Body of pancreas (tissue), 4 donors: ENCODE measurements at regions not wholly inside any gene's neighbourhood (a gene's known extent, or its start where the extent isn't known, plus 50 kb on each side); places are given as distances from the start of the nearest gene placed in this dataset.

Source experiments
- ATAC-seq: fragments of 150-250 bp; one replicate; pipeline ENCODE4 v1.9.1; 2016
- DNase-seq, 4 donors: peaks; one replicate each; pipeline ENCODE4 v3.0.0-alpha.2; 2019
- H3K27ac ChIP-seq, 4 donors: fragments of 200-600 bp; sonication (generic); 1 replicate in 3 of 4; 2 replicates in 1 of 4; pipeline versions ENCODE4 v1.5.1 to v1.6.1; 2016 to 2019; ENCODE audit warnings: mild to moderate bottlenecking in 1 of 4, mixed read lengths in 1 of 4, moderate library complexity in 1 of 4
- H3K27me3 ChIP-seq, 2 donors: fragments of 200-600 bp; sonication (generic); one replicate each; pipeline ENCODE4 v1.6.0; 2016; ENCODE audit warnings: mild to moderate bottlenecking in 1 of 2
- H3K36me3 ChIP-seq, 2 donors: fragments of 200-600 bp; sonication (generic); replicated peaks in 1 of 2; 2 replicates each; pipeline ENCODE4 v1.5.1; 2016; ENCODE audit warnings: low read depth in 2 of 2; ENCODE audit not compliant: insufficient read depth in 1 of 2
- H3K4me1 ChIP-seq: fragments of 200-600 bp; sonication (generic); one replicate; pipeline ENCODE4 v1.6.0; 2016
- H3K4me3 ChIP-seq, 2 donors: fragments of 200-600 bp; sonication (generic); 1 replicate in 1 of 2; 2 replicates in 1 of 2; pipeline ENCODE4 v1.5.1; 2016 to 2019
- H3K9me3 ChIP-seq, 3 donors: fragments of 200-600 bp; sonication (generic); 1 replicate in 2 of 3; 2 replicates in 1 of 3; pipeline ENCODE4 v1.5.1; 2016
- CTCF ChIP-seq, 7 experiments: fragments of 450-650 bp in 4 of 7; fragments of 200-600 bp in 3 of 7; sonication (generic) in 3 of 7; IDR thresholded peaks; one replicate each; pipeline ENCODE4 v1.5.1; 2016 to 2019; ENCODE audit warnings: antibody characterized with exemption in 7 of 7
- POLR2A ChIP-seq, 3 donors: fragments of 450-650 bp; IDR thresholded peaks; one replicate each; pipeline ENCODE4 v1.6.1; 2016; ENCODE audit warnings: antibody characterized with exemption in 3 of 3, mild to moderate bottlenecking in 2 of 3
- WGBS, 2 donors: methylation state at CpG; one replicate each; pipeline ENCODE4 v1.1.5; 2017; 5-methylcytosine and 5-hydroxymethylcytosine counted together
- intact Hi-C: fragments of 100-400 bp; cut with DNase I; formaldehyde crosslinking; loops from one replicate; pipeline ENCODE4 v1.15.1; 2023

GRCh38 chr22:49088801-49089791 is 738.6 kb downstream of the BRD1 start:
- H3K27me3 ChIP-seq: no peaks in the 10 kb centered on the region
- no peak overlapping the region for H3K27ac ChIP-seq
- H3K4me1 ChIP-seq: no peaks in the 10 kb centered on the region
- no peak for ATAC-seq
- 68 to 69% methylated on average over 23 to 35 of the region's 35 CpGs for WGBS, 2 donors
- intact Hi-C loops: no loop called here
- no peaks in the 10 kb centered on the region for H3K36me3 ChIP-seq
- H3K9me3 ChIP-seq: no peaks in the 10 kb centered on the region
- TF ChIP-seq POLR2A (IDR thresholded peaks at IDR 0.05) (no peak), CTCF (IDR thresholded peaks at IDR 0.05) (no peak)
- no peak overlapping the region for H3K4me3 ChIP-seq
- no peak for DNase-seq

GRCh38 chr22:49087716-49088601 is 739.7 kb downstream of the BRD1 start:
- no peak overlapping the region for H3K4me3 ChIP-seq
- WGBS, 2 donors: 26 to 65% methylated on average over 9 to 26 of the region's 26 CpGs
- intact Hi-C loops: no loop called here
- H3K27me3 ChIP-seq: no peaks in the 10 kb centered on the region
- no peak for ATAC-seq
- no peak overlapping the region for H3K27ac ChIP-seq
- no peaks in the 10 kb centered on the region for H3K36me3 ChIP-seq
- H3K4me1 ChIP-seq: no peaks in the 10 kb centered on the region
- no peak for DNase-seq
- no peak for TF ChIP-seq POLR2A (IDR thresholded peaks at IDR 0.05)
- no peak for TF ChIP-seq CTCF (IDR thresholded peaks at IDR 0.05)
- H3K9me3 ChIP-seq: no peaks in the 10 kb centered on the region

GRCh38 chr22:49087198-49087597 is 740.5 kb downstream of the BRD1 start:
- DNase-seq (no peak), ATAC-seq (no peak)
- Histone ChIP-seq H3K27ac (no peak overlapping the region), H3K4me1 (no peaks in the 10 kb centered on the region), H3K4me3 (no peak overlapping the region), H3K36me3 (no peaks in the 10 kb centered on the region), H3K9me3 (no peaks in the 10 kb centered on the region), H3K27me3 (no peaks in the 10 kb centered on the region)
- intact Hi-C loops: no loop called here
- no peak for TF ChIP-seq CTCF (IDR thresholded peaks at IDR 0.05)
- TF ChIP-seq POLR2A (IDR thresholded peaks at IDR 0.05): no peak
- 62 to 69% methylated on average over 9 to 10 of the region's 10 CpGs for WGBS, 2 donors

GRCh38 chr22:49086606-49087157 is 741.0 kb downstream of the BRD1 start:
- Histone ChIP-seq H3K36me3 (no peaks in the 10 kb centered on the region), H3K4me3 (no peak overlapping the region), H3K9me3 (no peaks in the 10 kb centered on the region), H3K27me3 (no peaks in the 10 kb centered on the region), H3K27ac (no peak overlapping the region), H3K4me1 (no peaks in the 10 kb centered on the region)
- TF ChIP-seq POLR2A (IDR thresholded peaks at IDR 0.05) (no peak), CTCF (IDR thresholded peaks at IDR 0.05) (no peak)
- ATAC-seq: no peak
- 78 to 90% methylated on average over 2 to 12 of the region's 12 CpGs for WGBS, 2 donors
- no peak for DNase-seq
- intact Hi-C loops: no loop called here
